GM12878 (cell line): ENCODE measurements at regions not wholly inside any gene's neighbourhood (a gene's known extent, or its start where the extent isn't known, plus 50 kb on each side); places are given as distances from the start of the nearest gene placed in this dataset.

ENCODE experiments used
- ATAC-seq: fragments of 200-7000 bp; cut with Tn5 transposase; 3 replicates; pipeline ENCODE4 v1.9.1; 2020; ENCODE audit warnings: mild to moderate bottlenecking, moderate library complexity
- BruUV-seq: library from RNA; stranded (reverse); fragments of 400-500 nt; replicated peaks from 2 replicates; lab custom pipeline; 2021; lab: Mats Ljungman, UMichigan
- CTCF ChIA-PET: fragments of 300-600 bp; sonication (Branson Sonifier 250); formaldehyde crosslinking; extraction: SDS; loops from one replicate; lab custom pipeline; 2021; ENCODE audit warnings: inconsistent platforms; lab: Yijun Ruan, JAX
- POLR2A ChIA-PET: fragments of 350-600 bp; formaldehyde crosslinking; extraction: SDS; loops from one replicate; lab custom pipeline; 2021; ENCODE audit warnings: inconsistent platforms; lab: Charles Lee
- RAD21 ChIA-PET: fragments of 300-600 bp; sonication (Branson Sonifier 250); formaldehyde crosslinking; loops from one replicate; lab custom pipeline; 2023; ENCODE audit warnings: antibody characterized with exemption; ENCODE audit not compliant: unreplicated experiment; lab: Charles Lee
- SMC1A ChIA-PET: fragments of 300-600 bp; sonication (Branson Sonifier 250); formaldehyde crosslinking; loops from one replicate; lab custom pipeline; 2023; ENCODE audit not compliant: unreplicated experiment, uncharacterized antibody; lab: Charles Lee
- DNase-seq: peaks from one replicate; pipeline ENCODE4 v3.0.0-alpha.2; 2011; ENCODE audit warnings: low read depth, low spot score
- FAIRE-seq: peaks from 3 replicates; lab custom pipeline; 2011; peaks lifted over from hg19 to GRCh38; lab: Jason Lieb, UNC
- H2AFZ ChIP-seq: 2 replicates; pipeline ENCODE4 v1.6.0; 2011; ENCODE audit warnings: low read depth, low read length, control low read depth; ENCODE audit not compliant: control insufficient read depth
- H3K27ac ChIP-seq: 2 replicates; pipeline ENCODE4 v1.5.1; 2011; ENCODE audit warnings: control low read depth; ENCODE audit not compliant: control insufficient read depth, insufficient read depth
- H3K27me3 ChIP-seq, 2 experiments: replicated peaks in 1 of 2; 2 replicates each; pipeline versions ENCODE4 v1.6.0 to v1.6.1; 2011; ENCODE audit warnings: low read length in 1 of 2; ENCODE audit not compliant: control insufficient read depth in 2 of 2, insufficient read depth in 2 of 2
- H3K36me3 ChIP-seq, 2 experiments: 2 replicates each; pipeline ENCODE4 v1.5.1; 2011; ENCODE audit warnings: low read length in 1 of 2; ENCODE audit not compliant: control insufficient read depth in 2 of 2, insufficient read depth in 2 of 2
- H3K4me1 ChIP-seq: 2 replicates; pipeline ENCODE4 v1.6.1; 2011; ENCODE audit warnings: mild to moderate bottlenecking, low read length, moderate library complexity, mixed read lengths; ENCODE audit not compliant: control insufficient read depth, insufficient read depth
- H3K4me2 ChIP-seq: 2 replicates; pipeline ENCODE4 v1.6.0; 2011; ENCODE audit warnings: control low read depth; ENCODE audit not compliant: control insufficient read depth, insufficient read depth
- H3K4me3 ChIP-seq: fragments of 200-600 bp; sonication (generic); 2 replicates; pipeline ENCODE4 v1.5.1; 2016
- H3K79me2 ChIP-seq: 2 replicates; pipeline ENCODE4 v1.6.0; 2011; ENCODE audit warnings: low read length; ENCODE audit not compliant: control insufficient read depth, insufficient read depth
- H3K9ac ChIP-seq: 2 replicates; pipeline ENCODE4 v1.8.0; 2011; ENCODE audit warnings: low read length, control low read depth, mixed read lengths; ENCODE audit not compliant: control insufficient read depth, insufficient read depth
- H3K9me3 ChIP-seq: replicated peaks from 3 replicates; pipeline ENCODE4 v1.5.1; 2011; ENCODE audit warnings: mild to moderate bottlenecking, low read length; ENCODE audit not compliant: control insufficient read depth, insufficient read depth
- H4K20me1 ChIP-seq: 2 replicates; pipeline ENCODE4 v1.6.0; 2011; ENCODE audit not compliant: control insufficient read depth, insufficient read depth
- BACH1 ChIP-seq: fragments of 450-650 bp; IDR thresholded peaks from 2 replicates; pipeline ENCODE4 v1.6.1; 2017; ENCODE audit warnings: mild to moderate bottlenecking, borderline replicate concordance
- CREB1 ChIP-seq: IDR thresholded peaks from 2 replicates; pipeline ENCODE4 v1.6.1; 2012; ENCODE audit warnings: low read depth, mild to moderate bottlenecking, inconsistent platforms
- NR2C1 ChIP-seq: fragments of 450-650 bp; IDR thresholded peaks from 2 replicates; pipeline ENCODE4 v1.6.1; 2017; ENCODE audit warnings: antibody characterized with exemption, mild to moderate bottlenecking, moderate library complexity
- PBX3 ChIP-seq: IDR thresholded peaks from 2 replicates; pipeline ENCODE4 v1.6.1; 2011; ENCODE audit warnings: mild to moderate bottlenecking, low read depth, low read length, moderate library complexity; ENCODE audit not compliant: insufficient replicate concordance
- YBX1 ChIP-seq: fragments of 450-650 bp; IDR thresholded peaks from 2 replicates; pipeline ENCODE4 v1.6.1; 2016; ENCODE audit warnings: antibody characterized with exemption
- ZNF622 ChIP-seq: fragments of 450-650 bp; IDR thresholded peaks from 2 replicates; pipeline ENCODE4 v1.6.1; 2017; ENCODE audit warnings: mild to moderate bottlenecking, inconsistent platforms
- WGBS: methylation state at CpG from one replicate; pipeline ENCODE4 v1.1.6; 2016; ENCODE audit warnings: low lambda C conversion rate; ENCODE audit not compliant: insufficient replicate concordance, insufficient coverage; ENCODE audit errors: missing lambda C conversion rate; 5-methylcytosine and 5-hydroxymethylcytosine counted together
- in situ Hi-C: fragments of 300-500 bp; cut with MboI; formaldehyde crosslinking; loops from 9 replicates; pipeline ENCODE4 v1.14.3; 2018; ENCODE audit warnings: mixed read lengths
- intact Hi-C: fragments of 100-400 bp; cut with micrococcal nuclease; formaldehyde crosslinking; loops from one replicate; pipeline ENCODE4 v1.14.2; 2022; ENCODE audit not compliant: unreplicated experiment
- TF ChIP-seq, protein P1 (sequence below): IDR thresholded peaks from 2 replicates; pipeline ENCODE4 v1.6.1; 2011; ENCODE audit warnings: low read depth, low read length, improper control_type of control experiment, borderline replicate concordance

DNA sequence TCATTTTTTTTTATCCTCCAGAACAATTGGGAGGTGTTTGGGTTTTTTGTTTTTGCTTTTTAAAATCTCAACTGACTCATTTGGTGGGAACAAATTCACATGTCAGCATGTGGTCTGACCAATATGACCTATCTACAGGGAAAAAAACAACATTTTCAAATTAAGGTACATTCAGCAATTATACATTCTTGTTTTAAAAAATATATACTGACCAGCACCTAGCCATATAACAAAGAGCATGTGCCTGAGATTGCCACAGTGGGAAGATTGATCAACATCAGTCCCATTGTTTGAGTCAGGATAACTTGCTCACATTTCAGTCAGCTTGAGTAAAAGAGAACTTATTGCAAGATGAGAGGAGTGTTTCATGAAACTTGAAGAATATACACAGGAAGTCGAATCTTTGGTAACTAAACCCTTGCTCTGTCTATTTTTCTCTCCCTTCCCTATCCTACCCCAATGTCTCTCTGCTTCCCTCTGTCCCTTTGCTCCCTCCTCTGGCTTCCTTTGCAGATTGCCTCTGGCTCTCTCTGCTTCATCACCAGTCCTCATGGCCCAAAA, 163.2 kb upstream of the TAB2 start:
- in situ Hi-C loops (no loop called here), intact Hi-C loops (no loop called here)
- BruUV-seq, result no TSS peak
- FAIRE-seq (no peak), ATAC-seq (no peak), DNase-seq (no peak)
- Histone ChIP-seq H3K4me2 (no peak overlapping the region), H3K79me2 (no peaks in the 10 kb centered on the region), H2AFZ (no peak overlapping the region), H3K4me1 (no peaks in the 10 kb centered on the region), H3K9me3 (0 out of 3 replicates have a peak, but pooled peaks cover 1% of the 10 kb centered on the region), H3K9ac (no peak overlapping the region), H3K36me3 (no peaks in the 10 kb centered on the region)
- ChIA-PET SMC1A (interaction anchor here (0.6 to 2.7 kb wide), 11 partner anchors 9 to 993 kb away, joined by 3 to 12 read pairs (median 5); no protein-coding TSS in a partner anchor), RAD21 (interaction anchor here (0.7 to 3.3 kb wide), 5 partner anchors 10 to 277 kb away, joined by 3 to 11 read pairs (median 3); no protein-coding TSS in a partner anchor), CTCF (interaction anchor here (0.6 to 1.6 kb wide), 5 partner anchors 10 to 277 kb away, joined by 4 to 6 read pairs (median 4); no protein-coding TSS in a partner anchor)
- TF ChIP-seq, protein P1, sequence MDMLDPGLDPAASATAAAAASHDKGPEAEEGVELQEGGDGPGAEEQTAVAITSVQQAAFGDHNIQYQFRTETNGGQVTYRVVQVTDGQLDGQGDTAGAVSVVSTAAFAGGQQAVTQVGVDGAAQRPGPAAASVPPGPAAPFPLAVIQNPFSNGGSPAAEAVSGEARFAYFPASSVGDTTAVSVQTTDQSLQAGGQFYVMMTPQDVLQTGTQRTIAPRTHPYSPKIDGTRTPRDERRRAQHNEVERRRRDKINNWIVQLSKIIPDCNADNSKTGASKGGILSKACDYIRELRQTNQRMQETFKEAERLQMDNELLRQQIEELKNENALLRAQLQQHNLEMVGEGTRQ, result no peak
- TF ChIP-seq PBX3, result no peak
- TF ChIP-seq YBX1, result no peak
- TF ChIP-seq CREB1, result no peak
- TF ChIP-seq BACH1, result no peak
- TF ChIP-seq ZNF622, result no peak
- TF ChIP-seq NR2C1, result no peak
- TF ChIP-seq, all 136 proteins: peak for 0
- H3K27ac ChIP-seq, result no peak overlapping the region
- H3K27me3 ChIP-seq, result no peaks in the 10 kb centered on the region
- POLR2A ChIA-PET, result interaction anchor here (1.6 to 1.8 kb wide), 2 partner anchors 14 to 39 kb away, joined by 4 to 5 read pairs; no protein-coding TSS in a partner anchor
- H4K20me1 ChIP-seq, result no peaks in the 10 kb centered on the region
- H3K4me3 ChIP-seq, result no peak overlapping the region
- 0% methylated on average over 1 of the region's 1 CpG for WGBS
